ENCODE measurements at regions not wholly inside any gene's neighbourhood (a gene's known extent, or its start where the extent isn't known, plus 50 kb on each side); places are given as distances from the start of the nearest gene placed in this dataset.

- TF ChIP-seq POLR2A (IDR thresholded peaks at IDR 0.05) (no peak), CTCF (IDR thresholded peaks at IDR 0.05) (no peak)
These were observed 145.7 kb upstream of the RREB1 start for GRCh38 chr6:6962086-6962485.
